ENCODE measurements at regions not wholly inside any gene's neighbourhood (a gene's known extent, or its start where the extent isn't known, plus 50 kb on each side); places are given as distances from the start of the nearest gene placed in this dataset.

- TF ChIP-seq CTCF (IDR thresholded peaks at IDR 0.05; ENCODE audit: control insufficient read depth, extremely low read depth, insufficient read depth): no peak
- no peak overlapping the region for H3K4me3 ChIP-seq (ENCODE audit: low read depth, low read length)
- no peak for DNase-seq (ENCODE audit: low read depth)
These were observed 261.4 kb downstream of the DMRT2 start for GRCh38 chr9:1311462-1312042.

GRCh38 chr9:1319436-1319835 lies 269.3 kb downstream of the DMRT2 start:
- H3K4me3 ChIP-seq (ENCODE audit: low read depth, low read length): no peak overlapping the region
- DNase-seq (ENCODE audit: low read depth): no peak
- TF ChIP-seq CTCF (IDR thresholded peaks at IDR 0.05; ENCODE audit: control insufficient read depth, extremely low read depth, insufficient read depth): no peak

GRCh38 chr9:1320051-1320557 lies 269.9 kb downstream of the DMRT2 start:
- H3K4me3 ChIP-seq (ENCODE audit: low read depth, low read length): no peak overlapping the region
- TF ChIP-seq CTCF (IDR thresholded peaks at IDR 0.05; ENCODE audit: control insufficient read depth, extremely low read depth, insufficient read depth): no peak
- DNase-seq (ENCODE audit: low read depth): no peak

- H3K4me3 ChIP-seq (ENCODE audit: low read depth, low read length): no peak overlapping the region
These were observed 270.5 kb downstream of the DMRT2 start for GRCh38 chr9:1320607-1321195.

GRCh38 chr9:1327467-1327866 lies 277.3 kb downstream of the DMRT2 start:
- no peak overlapping the region for H3K4me3 ChIP-seq (ENCODE audit: low read depth, low read length)
- no peak for TF ChIP-seq CTCF (IDR thresholded peaks at IDR 0.05; ENCODE audit: control insufficient read depth, extremely low read depth, insufficient read depth)
- no peak for DNase-seq (ENCODE audit: low read depth)

More at GRCh38 chr9:1320607-1321195, 270.5 kb downstream of the DMRT2 start:
- no peak for TF ChIP-seq CTCF (IDR thresholded peaks at IDR 0.05; ENCODE audit: control insufficient read depth, extremely low read depth, insufficient read depth)
- no peak for DNase-seq (ENCODE audit: low read depth)

GRCh38 chr9:1328341-1328740 lies 278.2 kb downstream of the DMRT2 start:
- no peak for DNase-seq (ENCODE audit: low read depth)
- no peak for TF ChIP-seq CTCF (IDR thresholded peaks at IDR 0.05; ENCODE audit: control insufficient read depth, extremely low read depth, insufficient read depth)
- no peak overlapping the region for H3K4me3 ChIP-seq (ENCODE audit: low read depth, low read length)
